Neural progenitor cell (in vitro differentiated cells): ENCODE measurements at regions not wholly inside any gene's neighbourhood (a gene's known extent, or its start where the extent isn't known, plus 50 kb on each side); places are given as distances from the start of the nearest gene placed in this dataset.

Experiments
- CTCF ChIP-seq: fragments of 200-600 bp; sonication (generic); IDR thresholded peaks from 2 replicates; pipeline ENCODE4 v1.5.1; 2017; ENCODE audit warnings: antibody characterized with exemption, mild to moderate bottlenecking
- EZH2 ChIP-seq: fragments of 200-600 bp; sonication (generic); IDR thresholded peaks from 2 replicates; pipeline ENCODE4 v1.6.1; 2017; ENCODE audit warnings: antibody characterized with exemption, mild to moderate bottlenecking, moderate library complexity
- EZH2phosphoT487 ChIP-seq: fragments of 200-600 bp; sonication (generic); IDR thresholded peaks from 2 replicates; pipeline ENCODE4 v1.6.1; 2017; ENCODE audit warnings: antibody characterized with exemption

- TF ChIP-seq CTCF (no peak), EZH2 (no peak), EZH2phosphoT487 (no peak)
These were observed 418.9 kb upstream of the TMTC1 start for GRCh38 chr12:30202521-30203254.
